DND-41 (cell line): ENCODE measurements at regions not wholly inside any gene's neighbourhood (a gene's known extent, or its start where the extent isn't known, plus 50 kb on each side); places are given as distances from the start of the nearest gene placed in this dataset.
"Not testable (repeated sequence)": the region's sequence is repeated elsewhere in the genome, so short reads cannot be mapped to it uniquely, and the experiment has no call there.

Source experiments
- ATAC-seq: fragments of 200-7000 bp; cut with Tn5 transposase; 3 replicates; pipeline ENCODE4 v1.9.1; 2021; ENCODE audit warnings: low read depth; ENCODE audit not compliant: insufficient read depth
- DNase-seq: peaks from one replicate; pipeline ENCODE4 v3.0.0-alpha.2; 2020
- H2AFZ ChIP-seq: 2 replicates; pipeline ENCODE4 v1.6.0; 2012; ENCODE audit warnings: low read depth, low read length
- H3K27ac ChIP-seq: 2 replicates; pipeline ENCODE4 v1.5.1; 2012; ENCODE audit warnings: low read length, inconsistent platforms
- H3K27me3 ChIP-seq: fragments of 200-600 bp; sonication (generic); 2 replicates; pipeline ENCODE4 v1.6.0; 2012; ENCODE audit warnings: low read length, mild to moderate bottlenecking, inconsistent platforms; ENCODE audit not compliant: insufficient read depth, poor library complexity
- H3K36me3 ChIP-seq: 2 replicates; pipeline ENCODE4 v1.5.1; 2012; ENCODE audit warnings: low read length, inconsistent platforms; ENCODE audit not compliant: insufficient read depth
- H3K4me1 ChIP-seq: 2 replicates; pipeline ENCODE4 v1.5.1; 2012; ENCODE audit warnings: mild to moderate bottlenecking, low read length; ENCODE audit not compliant: insufficient read depth
- H3K4me2 ChIP-seq: 2 replicates; pipeline ENCODE4 v1.6.0; 2012; ENCODE audit warnings: mild to moderate bottlenecking, moderate library complexity, low read length, inconsistent platforms; ENCODE audit not compliant: insufficient read depth
- H3K4me3 ChIP-seq, 2 experiments: fragments of 200-600 bp in 1 of 2; shearing (Covaris generic) in 1 of 2; 2 replicates each; pipeline ENCODE4 v1.5.1; 2012 to 2016; ENCODE audit warnings: inconsistent platforms in 2 of 2, low read length in 2 of 2, mild to moderate bottlenecking in 2 of 2, low read depth in 1 of 2, moderate library complexity in 1 of 2
- H3K79me2 ChIP-seq: 2 replicates; pipeline ENCODE4 v1.6.0; 2012; ENCODE audit warnings: low read length, inconsistent platforms; ENCODE audit not compliant: insufficient read depth
- H3K9ac ChIP-seq: 2 replicates; pipeline ENCODE4 v1.6.0; 2012; ENCODE audit warnings: low read depth, mild to moderate bottlenecking, inconsistent platforms, low read length, moderate library complexity
- H3K9me3 ChIP-seq: 2 replicates; pipeline ENCODE4 v1.5.1; 2012; ENCODE audit warnings: low read length, moderate library complexity, mild to moderate bottlenecking, inconsistent platforms; ENCODE audit not compliant: insufficient read depth, severe bottlenecking
- H4K20me1 ChIP-seq: 2 replicates; pipeline ENCODE4 v1.6.0; 2012; ENCODE audit warnings: low read length; ENCODE audit not compliant: insufficient read depth
- CTCF ChIP-seq: IDR thresholded peaks from 2 replicates; pipeline ENCODE4 v1.5.1; 2012; ENCODE audit warnings: borderline replicate concordance, low read length, moderate library complexity, mild to moderate bottlenecking; ENCODE audit not compliant: poor library complexity, severe bottlenecking; ENCODE audit errors: extremely low read depth
- EZH2 ChIP-seq: IDR thresholded peaks from 3 replicates; pipeline ENCODE4 v1.6.1; 2012; ENCODE audit warnings: borderline replicate concordance, low read depth, mild to moderate bottlenecking, moderate library complexity, low read length, inconsistent platforms; ENCODE audit not compliant: severe bottlenecking

DNA sequence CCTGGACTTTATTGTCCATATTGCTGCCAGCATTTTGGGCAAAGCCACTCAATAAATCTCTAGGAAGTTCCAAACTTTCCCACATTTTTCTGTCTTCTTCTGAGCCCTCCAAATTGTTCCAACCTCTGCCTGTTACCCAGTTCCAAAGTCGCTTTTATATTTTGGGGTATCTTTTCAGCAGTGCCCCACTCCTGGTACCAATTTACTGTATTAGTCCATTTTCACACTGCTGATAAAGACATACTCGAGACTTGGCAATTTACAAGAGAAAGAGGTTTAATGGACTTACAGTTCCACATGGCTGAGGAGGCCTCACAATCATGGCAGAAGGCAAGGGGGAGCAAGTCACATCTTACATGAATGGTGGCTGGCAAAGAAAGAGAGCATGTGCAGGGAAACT lies 53.4 kb downstream of the AHSP start:
- not testable (repeated sequence) for H3K4me3 ChIP-seq, H3K4me2 ChIP-seq, H3K27ac ChIP-seq, H3K36me3 ChIP-seq, H3K9ac ChIP-seq, H4K20me1 ChIP-seq, H2AFZ ChIP-seq, H3K79me2 ChIP-seq, H3K27me3 ChIP-seq, H3K4me1 ChIP-seq, ATAC-seq, DNase-seq
- H3K9me3 ChIP-seq = peaks cover 18% of the 10 kb centered on the region

DNA sequence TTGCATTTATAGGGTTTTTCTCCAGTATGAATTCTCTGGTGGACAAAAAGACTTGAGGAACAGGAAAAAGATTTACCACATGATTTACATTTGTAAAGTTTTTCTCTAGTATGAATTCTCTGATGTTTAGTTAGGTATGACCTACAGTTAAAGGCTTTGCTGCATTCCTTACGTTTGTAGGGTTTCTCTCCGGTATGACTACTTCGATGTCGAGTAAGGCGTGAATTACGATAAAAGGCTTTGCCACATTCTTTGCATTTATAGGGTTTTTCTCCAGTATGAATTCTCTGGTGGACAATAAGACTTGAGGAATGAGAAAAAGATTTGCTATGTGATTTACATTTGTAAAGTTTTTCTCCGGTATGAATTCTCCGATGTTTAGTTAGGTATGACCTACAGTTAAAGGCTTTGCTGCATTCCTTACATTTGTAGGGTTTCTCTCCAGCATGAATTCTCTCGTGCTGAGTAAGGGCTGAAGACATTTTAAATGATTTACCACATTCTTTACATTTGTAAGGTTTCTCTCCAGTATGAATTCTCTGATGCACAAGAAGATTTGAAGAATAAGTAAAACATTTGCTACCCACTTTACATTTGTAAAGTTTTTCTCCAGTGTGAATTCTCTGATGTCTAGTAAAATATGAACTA lies 74.2 kb downstream of the AHSP start:
- H3K36me3 ChIP-seq, H3K9me3 ChIP-seq, ATAC-seq, H3K4me1 ChIP-seq, H3K27me3 ChIP-seq, H3K4me2 ChIP-seq, H3K4me3 ChIP-seq, H4K20me1 ChIP-seq, H3K27ac ChIP-seq, H3K79me2 ChIP-seq, H3K9ac ChIP-seq, H2AFZ ChIP-seq, DNase-seq: not testable (repeated sequence)

DNA sequence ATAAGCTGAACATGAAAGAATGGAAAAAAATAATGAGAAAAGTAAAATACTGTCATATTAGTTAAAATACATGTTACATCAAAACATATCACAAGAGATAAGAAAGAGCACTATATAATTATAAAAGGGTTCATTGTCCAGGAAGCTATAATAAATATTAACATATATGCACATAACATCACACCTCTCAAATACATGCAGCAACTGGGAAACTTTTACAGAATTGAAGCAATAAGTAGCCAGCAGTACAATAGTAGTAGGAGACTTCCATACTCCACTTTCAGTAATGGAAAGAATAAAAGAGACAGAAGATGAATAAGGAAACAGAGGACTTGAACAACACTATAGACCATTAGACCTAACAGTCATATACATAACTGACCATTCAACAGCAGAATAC lies 90.4 kb downstream of the AHSP start:
- H2AFZ ChIP-seq = no peak overlapping the region
- no peaks in the 10 kb centered on the region for H3K4me1 ChIP-seq
- H4K20me1 ChIP-seq = no peaks in the 10 kb centered on the region
- H3K27ac ChIP-seq = no peak overlapping the region
- H3K4me3 ChIP-seq = no peak overlapping the region
- no peak overlapping the region for H3K9ac ChIP-seq
- H3K4me2 ChIP-seq = no peak overlapping the region
- no peak for DNase-seq
- H3K79me2 ChIP-seq = no peaks in the 10 kb centered on the region
- H3K27me3 ChIP-seq = no peaks in the 10 kb centered on the region
- H3K9me3 ChIP-seq = no peaks in the 10 kb centered on the region
- ATAC-seq = no peak
- no peak for TF ChIP-seq CTCF
- TF ChIP-seq EZH2 = no peak
- no peaks in the 10 kb centered on the region for H3K36me3 ChIP-seq

- no peaks in the 10 kb centered on the region for H3K4me1 ChIP-seq
- TF ChIP-seq EZH2 (no peak), CTCF (no peak)
- H3K4me2 ChIP-seq = no peak overlapping the region
- no peaks in the 10 kb centered on the region for H4K20me1 ChIP-seq
- H3K9ac ChIP-seq = no peak overlapping the region
- H3K79me2 ChIP-seq = no peaks in the 10 kb centered on the region
- H3K4me3 ChIP-seq = no peak overlapping the region
- no peaks in the 10 kb centered on the region for H3K9me3 ChIP-seq
- DNase-seq (no peak), ATAC-seq (no peak)
- no peaks in the 10 kb centered on the region for H3K27me3 ChIP-seq
- H3K27ac ChIP-seq = no peak overlapping the region
- H3K36me3 ChIP-seq = no peaks in the 10 kb centered on the region
- no peak overlapping the region for H2AFZ ChIP-seq
These were observed 108.7 kb downstream of the AHSP start for GRCh38 chr16:31636433-31636832.
